NT2/D1 (cell line): ENCODE measurements at regions not wholly inside any gene's neighbourhood (a gene's known extent, or its start where the extent isn't known, plus 50 kb on each side); places are given as distances from the start of the nearest gene placed in this dataset.

Source experiments
- DNase-seq: peaks from one replicate; pipeline ENCODE4 v3.0.0-alpha.2; 2011; ENCODE audit warnings: low read depth, low spot score
- H3K27me3 ChIP-seq: 2 replicates; pipeline ENCODE4 v1.6.0; 2011; ENCODE audit warnings: mild to moderate bottlenecking; ENCODE audit not compliant: insufficient read length, insufficient read depth
- H3K36me3 ChIP-seq: 2 replicates; pipeline ENCODE4 v1.6.1; 2011; ENCODE audit warnings: mild to moderate bottlenecking, low read length, mixed read lengths; ENCODE audit not compliant: insufficient read depth, insufficient read length
- H3K4me1 ChIP-seq: 2 replicates; pipeline ENCODE4 v1.5.1; 2011; ENCODE audit not compliant: insufficient read depth, insufficient read length
- H3K4me3 ChIP-seq: 2 replicates; pipeline ENCODE4 v1.5.1; 2011; ENCODE audit warnings: low read depth; ENCODE audit not compliant: insufficient read length
- H3K9ac ChIP-seq: 2 replicates; pipeline ENCODE4 v1.6.0; 2011; ENCODE audit warnings: low read depth; ENCODE audit not compliant: insufficient read length
- H3K9me3 ChIP-seq: 2 replicates; pipeline ENCODE4 v1.5.1; 2011; ENCODE audit warnings: mild to moderate bottlenecking, low read length; ENCODE audit not compliant: insufficient read depth
- SUZ12 ChIP-seq: IDR thresholded peaks from 2 replicates; pipeline ENCODE4 v1.6.1; 2011; ENCODE audit not compliant: insufficient read length, insufficient read depth; ENCODE audit errors: extremely low read depth
- YY1 ChIP-seq: IDR thresholded peaks from 2 replicates; pipeline ENCODE4 v1.6.1; 2011; ENCODE audit not compliant: insufficient read length, insufficient read depth
- ZNF274 ChIP-seq: IDR thresholded peaks from 2 replicates; pipeline ENCODE4 v1.6.1; 2011; ENCODE audit warnings: mild to moderate bottlenecking, low read depth, low read length

DNA sequence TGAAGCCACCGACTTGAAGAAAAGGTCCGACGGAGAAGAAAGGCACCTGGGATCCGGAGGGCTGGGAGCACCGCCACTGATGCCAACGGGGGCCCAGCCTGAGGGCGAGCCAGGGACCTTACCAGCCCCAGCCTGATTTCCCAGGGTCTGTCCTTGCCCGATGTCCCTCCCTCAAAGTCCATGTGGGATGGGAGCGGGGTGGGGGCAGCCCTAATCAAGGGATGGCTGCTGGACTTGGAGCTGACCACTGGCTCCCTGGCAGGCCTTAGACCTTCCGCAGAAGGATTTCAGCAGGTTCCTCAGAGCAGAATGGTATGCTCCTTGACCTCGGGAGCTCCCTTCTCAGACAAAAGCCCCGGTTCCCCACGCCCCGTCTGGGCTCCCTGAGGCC is 99.6 kb downstream of the ZFP36L2 start:
- H3K9me3 ChIP-seq = peaks cover 7% of the 10 kb centered on the region; the same call in 1 of the 2 replicates
- H3K27me3 ChIP-seq = no peaks in the 10 kb centered on the region
- peaks cover 14% of the 10 kb centered on the region for H3K4me1 ChIP-seq
- no peak overlapping the region for H3K4me3 ChIP-seq
- TF ChIP-seq SUZ12 (no peak), ZNF274 (no peak), YY1 (no peak)
- no peak overlapping the region for H3K9ac ChIP-seq
- H3K36me3 ChIP-seq = no peaks in the 10 kb centered on the region
- DNase-seq = no peak

DNA sequence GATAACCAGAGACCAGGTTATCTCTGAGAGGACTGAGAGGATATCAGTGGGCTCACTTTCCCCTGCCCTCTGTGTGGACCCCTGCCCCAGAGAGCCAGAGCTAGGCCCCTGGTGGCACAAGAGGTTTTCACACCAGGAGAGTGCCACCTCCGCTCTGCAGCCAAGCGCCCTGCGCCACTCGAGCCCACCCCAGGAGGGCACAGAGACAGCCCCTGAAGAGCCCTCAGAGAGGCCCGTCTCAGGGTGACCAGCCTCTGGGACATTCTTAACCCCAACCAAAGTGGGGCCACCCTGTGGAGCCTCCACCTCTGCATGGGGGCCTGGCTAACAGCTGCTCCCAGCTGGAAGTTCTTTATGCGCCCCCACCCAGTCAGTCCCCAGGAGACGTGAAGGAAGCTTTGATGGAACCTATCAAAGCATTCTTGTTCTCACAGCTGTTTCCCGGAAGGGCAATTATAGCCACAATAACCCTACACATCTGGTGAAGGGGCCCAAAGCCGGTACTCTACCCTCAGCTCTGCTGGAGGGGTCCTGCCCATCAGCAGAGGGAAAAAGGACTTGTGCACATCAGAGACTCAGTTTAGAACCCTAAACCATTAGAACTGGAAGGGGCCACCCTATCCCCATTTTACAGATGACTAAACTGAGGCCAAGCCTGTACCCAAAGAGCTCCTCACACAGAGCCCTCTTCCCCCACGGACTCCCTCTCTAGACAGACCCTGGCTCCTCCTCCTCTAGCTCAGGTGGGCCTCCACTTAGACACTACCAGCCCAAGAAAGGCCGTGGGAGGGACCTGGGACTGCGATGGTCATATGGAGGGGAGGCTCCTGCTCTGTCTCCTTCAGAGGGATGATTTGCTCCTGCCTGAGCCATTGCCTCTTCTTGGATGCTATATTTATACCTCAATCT is 101.1 kb downstream of the ZFP36L2 start:
- Histone ChIP-seq H3K9ac (no peak overlapping the region), H3K9me3 (peaks cover 7% of the 10 kb centered on the region; the same call in 1 of the 2 replicates), H3K4me3 (no peak overlapping the region), H3K27me3 (no peaks in the 10 kb centered on the region), H3K36me3 (no peaks in the 10 kb centered on the region), H3K4me1 (peaks cover 6% of the 10 kb centered on the region)
- DNase-seq = no peak
- TF ChIP-seq SUZ12 (no peak), ZNF274 (no peak), YY1 (no peak)

DNA sequence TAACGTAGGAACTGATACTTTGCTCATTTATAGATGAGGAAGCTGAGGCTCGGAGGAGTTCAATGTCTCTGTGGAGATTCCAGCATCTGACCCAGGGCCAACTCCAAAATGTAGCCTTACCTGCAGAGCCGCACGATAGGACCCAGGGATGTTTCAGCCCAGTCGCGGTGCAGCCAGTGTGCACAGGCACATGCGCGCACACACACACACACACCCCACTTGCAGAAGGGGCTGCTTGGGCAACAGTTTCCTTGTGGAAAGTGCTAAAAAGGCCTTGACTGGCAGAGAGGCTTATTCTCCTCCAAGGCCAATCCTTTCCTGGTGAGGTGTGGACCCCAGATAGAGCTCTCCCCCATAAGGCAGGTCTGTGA is 101.7 kb downstream of the ZFP36L2 start:
- Histone ChIP-seq H3K9ac (no peak overlapping the region), H3K27me3 (no peaks in the 10 kb centered on the region), H3K36me3 (no peaks in the 10 kb centered on the region), H3K4me1 (peaks cover 5% of the 10 kb centered on the region), H3K4me3 (no peak overlapping the region), H3K9me3 (peaks cover 9% of the 10 kb centered on the region)
- DNase-seq = no peak
- no peak for TF ChIP-seq ZNF274
- no peak for TF ChIP-seq YY1
- no peak for TF ChIP-seq SUZ12

DNA sequence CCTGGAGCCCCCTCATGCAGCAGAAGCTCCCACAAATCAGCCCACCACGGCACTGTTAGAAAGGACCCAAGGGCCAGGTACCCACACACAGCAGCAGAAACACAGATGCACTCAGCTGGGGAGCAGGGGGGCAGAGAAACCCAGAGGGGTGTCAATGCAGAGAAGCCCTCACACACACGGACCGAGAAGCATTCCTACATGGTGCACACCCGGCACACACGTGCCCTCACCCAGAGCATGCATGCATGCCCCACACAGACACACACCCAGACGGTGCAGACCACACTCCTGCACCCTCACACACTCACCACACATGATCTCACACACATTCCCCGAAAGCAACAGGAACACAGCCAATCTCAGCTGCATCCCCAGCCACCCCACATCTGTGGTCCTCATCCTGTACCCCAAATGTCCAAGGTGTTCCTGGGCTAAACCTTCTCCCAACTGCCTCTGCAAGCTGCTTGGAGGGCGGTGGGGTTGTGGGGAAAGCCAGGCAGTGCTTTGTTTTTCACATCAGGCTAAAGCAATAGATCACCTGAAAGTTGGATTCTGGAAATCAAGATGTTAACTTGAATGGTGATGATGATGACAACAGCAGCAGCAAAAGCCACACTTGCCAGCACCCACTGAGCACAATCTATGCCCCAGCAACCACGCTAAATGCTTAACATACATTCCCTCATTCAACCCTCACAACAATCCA is 102.3 kb downstream of the ZFP36L2 start:
- Histone ChIP-seq H3K9ac (no peak overlapping the region), H3K27me3 (no peaks in the 10 kb centered on the region), H3K4me1 (no peaks in the 10 kb centered on the region), H3K36me3 (no peaks in the 10 kb centered on the region), H3K9me3 (peaks cover 14% of the 10 kb centered on the region), H3K4me3 (no peak overlapping the region)
- DNase-seq = no peak
- no peak for TF ChIP-seq ZNF274
- no peak for TF ChIP-seq YY1
- no peak for TF ChIP-seq SUZ12

DNA sequence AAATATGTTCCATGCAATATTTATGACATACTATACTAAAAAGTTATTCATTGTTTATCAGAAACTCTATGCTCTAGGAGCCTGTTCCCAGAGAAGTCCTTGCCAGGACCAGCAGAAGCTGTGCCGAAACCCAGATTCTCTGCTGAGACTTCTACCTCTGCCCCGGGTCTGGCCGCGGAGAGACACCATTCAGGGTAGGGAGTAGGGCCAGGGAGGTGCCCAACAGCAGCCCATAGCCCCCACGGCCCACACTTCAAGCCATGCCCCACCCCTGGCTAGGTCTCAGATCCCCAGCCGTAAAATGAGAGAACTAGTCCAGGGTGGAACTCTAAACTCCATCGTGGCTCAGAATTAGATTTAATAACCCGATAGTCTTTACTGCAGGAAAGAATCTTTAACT is 102.9 kb downstream of the ZFP36L2 start:
- H3K9ac ChIP-seq = no peak overlapping the region
- no peak for DNase-seq

DNA sequence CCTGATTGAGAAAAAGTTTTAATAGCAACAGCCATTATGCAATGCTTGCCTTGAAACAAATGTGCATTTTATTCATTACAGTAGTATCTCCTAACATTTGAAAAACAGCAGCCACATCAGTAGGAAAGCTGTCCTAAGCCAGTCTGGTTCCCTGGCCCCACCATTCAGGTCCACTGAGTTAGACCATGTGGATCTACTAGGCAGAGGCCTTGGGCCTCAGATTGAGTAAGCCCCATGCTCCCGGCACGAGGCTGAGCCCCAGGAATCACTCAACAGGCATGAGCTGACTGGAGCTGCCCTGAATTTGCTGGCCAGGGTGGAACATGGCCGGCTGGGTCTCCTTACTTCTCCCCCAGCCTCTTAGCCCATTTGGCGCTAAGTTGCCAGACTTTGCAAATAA is 103.4 kb downstream of the ZFP36L2 start:
- H3K9me3 ChIP-seq = peaks cover 25% of the 10 kb centered on the region

More for the DNA sequence above, 102.9 kb downstream of the ZFP36L2 start:
- Histone ChIP-seq H3K4me1 (no peaks in the 10 kb centered on the region), H3K27me3 (no peaks in the 10 kb centered on the region), H3K4me3 (no peak overlapping the region), H3K36me3 (no peaks in the 10 kb centered on the region), H3K9me3 (peaks cover 21% of the 10 kb centered on the region)
- TF ChIP-seq ZNF274 (no peak), SUZ12 (no peak), YY1 (no peak)

DNA sequence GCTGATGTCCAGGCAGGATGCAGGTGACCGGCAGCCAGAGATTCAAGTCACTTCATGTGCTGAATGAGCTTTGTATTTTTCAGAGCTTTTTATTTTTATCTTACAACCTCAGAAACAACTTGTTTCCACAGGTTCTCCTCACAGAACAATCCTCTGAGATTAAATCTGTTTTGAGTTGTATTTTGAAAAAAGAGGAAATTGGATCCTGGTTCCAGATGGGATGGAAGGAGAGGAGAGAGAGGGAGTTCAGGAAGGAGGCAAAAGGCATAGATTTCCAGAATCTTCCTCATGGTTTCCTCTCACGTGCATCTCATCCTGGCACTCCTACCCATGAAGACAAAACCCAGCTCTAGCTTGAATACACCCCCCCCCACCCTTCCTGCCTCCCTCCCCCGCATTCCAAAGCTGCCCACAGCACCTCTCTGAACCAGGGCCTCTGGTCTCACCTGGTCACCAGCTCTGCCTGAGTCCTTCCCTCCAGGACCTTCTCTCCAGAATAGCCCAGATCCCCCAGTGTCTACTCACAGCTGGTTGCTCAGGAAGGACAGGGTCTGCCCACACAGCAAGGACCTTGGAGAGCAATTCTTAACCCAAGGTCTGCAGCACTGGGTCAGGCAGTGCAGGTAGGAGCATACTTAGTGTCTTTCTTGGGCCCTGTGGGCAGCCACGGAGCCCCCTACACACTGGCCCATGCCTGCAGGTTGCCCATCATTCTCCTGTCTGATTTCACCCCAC is 104.7 kb downstream of the ZFP36L2 start:
- H3K27me3 ChIP-seq = no peaks in the 10 kb centered on the region
- no peak for DNase-seq
- no peak overlapping the region for H3K9ac ChIP-seq
- no peaks in the 10 kb centered on the region for H3K4me1 ChIP-seq
- peaks cover 30% of the 10 kb centered on the region for H3K9me3 ChIP-seq
- TF ChIP-seq YY1 (no peak), SUZ12 (no peak), ZNF274 (no peak)
- no peaks in the 10 kb centered on the region for H3K36me3 ChIP-seq
- no peak overlapping the region for H3K4me3 ChIP-seq

More for the DNA sequence above, 103.4 kb downstream of the ZFP36L2 start:
- no peaks in the 10 kb centered on the region for H3K36me3 ChIP-seq
- no peak overlapping the region for H3K9ac ChIP-seq
- DNase-seq = no peak
- H3K4me1 ChIP-seq = no peaks in the 10 kb centered on the region
- H3K27me3 ChIP-seq = no peaks in the 10 kb centered on the region
- TF ChIP-seq ZNF274 (no peak), SUZ12 (no peak), YY1 (no peak)
- no peak overlapping the region for H3K4me3 ChIP-seq
